OCI-LY7 (cell line): ENCODE measurements at regions not wholly inside any gene's neighbourhood (a gene's known extent, or its start where the extent isn't known, plus 50 kb on each side); places are given as distances from the start of the nearest gene placed in this dataset.

ENCODE experiments used
- CTCF ChIP-seq: fragments of 200-600 bp; sonication (generic); conservative IDR thresholded peaks from 2 replicates; pipeline ENCODE4 v1.5.1; 2014; ENCODE audit warnings: mild to moderate bottlenecking, antibody characterized with exemption, low read length, moderate library complexity, mixed read lengths
- EZH2phosphoT487 ChIP-seq: fragments of 200-600 bp; sonication (generic); IDR thresholded peaks from 2 replicates; pipeline ENCODE4 v1.6.1; 2018; ENCODE audit warnings: low read depth, borderline replicate concordance, mild to moderate bottlenecking, mixed run types, antibody characterized with exemption, low read length, moderate library complexity, mixed read lengths

- TF ChIP-seq CTCF (no peak), EZH2phosphoT487 (no peak)
Measured at GRCh38 chr18:49651033-49651432, 89.2 kb downstream of the LIPG start.
